Osteoblast (primary cell): ENCODE measurements at regions not wholly inside any gene's neighbourhood (a gene's known extent, or its start where the extent isn't known, plus 50 kb on each side); places are given as distances from the start of the nearest gene placed in this dataset.

ENCODE experiments used
- DNase-seq: peaks from one replicate; pipeline ENCODE4 v3.0.0; 2011; ENCODE audit warnings: low spot score, mixed read lengths; ENCODE audit not compliant: insufficient read length; ENCODE audit errors: missing footprints
- H2AFZ ChIP-seq: 2 replicates; pipeline ENCODE4 v1.6.0; 2011; ENCODE audit warnings: mild to moderate bottlenecking, low read length
- H3K27ac ChIP-seq: 2 replicates; pipeline ENCODE4 v1.5.1; 2011; ENCODE audit warnings: mild to moderate bottlenecking, low read depth, low read length, moderate library complexity
- H3K27me3 ChIP-seq: 2 replicates; pipeline ENCODE4 v1.6.0; 2012; ENCODE audit warnings: mild to moderate bottlenecking, control low read depth, inconsistent platforms, low read length, moderate library complexity; ENCODE audit not compliant: insufficient read depth
- H3K36me3 ChIP-seq: 2 replicates; pipeline ENCODE4 v1.5.1; 2011; ENCODE audit warnings: mild to moderate bottlenecking, low read length, control low read depth, moderate library complexity; ENCODE audit not compliant: insufficient read depth
- H3K4me1 ChIP-seq: 2 replicates; pipeline ENCODE4 v1.5.1; 2011; ENCODE audit warnings: mild to moderate bottlenecking, low read length, control low read depth, moderate library complexity; ENCODE audit not compliant: insufficient read depth
- H3K4me2 ChIP-seq: 2 replicates; pipeline ENCODE4 v1.6.0; 2011; ENCODE audit warnings: mild to moderate bottlenecking, low read length; ENCODE audit not compliant: insufficient read depth
- H3K4me3 ChIP-seq: fragments of 200-600 bp; sonication (generic); 3 replicates; pipeline ENCODE4 v1.5.1; 2012; ENCODE audit warnings: mild to moderate bottlenecking, low read length, inconsistent platforms; ENCODE audit not compliant: insufficient read depth
- H3K79me2 ChIP-seq: 2 replicates; pipeline ENCODE4 v1.6.0; 2012; ENCODE audit warnings: mild to moderate bottlenecking, low read length, control low read depth, inconsistent platforms; ENCODE audit not compliant: insufficient read depth
- H3K9me3 ChIP-seq: 2 replicates; pipeline ENCODE4 v1.5.1; 2011; ENCODE audit warnings: low read depth, low read length, control low read depth
- H4K20me1 ChIP-seq: 2 replicates; pipeline ENCODE4 v1.6.0; 2012; ENCODE audit warnings: mild to moderate bottlenecking, low read length, control low read depth; ENCODE audit not compliant: insufficient read depth
- TF ChIP-seq, protein P1 (sequence below): IDR thresholded peaks from 2 replicates; pipeline ENCODE4 v1.5.1; 2011; ENCODE audit warnings: mild to moderate bottlenecking, low read depth, low read length, moderate library complexity; ENCODE audit errors: extremely low read depth

DNA sequence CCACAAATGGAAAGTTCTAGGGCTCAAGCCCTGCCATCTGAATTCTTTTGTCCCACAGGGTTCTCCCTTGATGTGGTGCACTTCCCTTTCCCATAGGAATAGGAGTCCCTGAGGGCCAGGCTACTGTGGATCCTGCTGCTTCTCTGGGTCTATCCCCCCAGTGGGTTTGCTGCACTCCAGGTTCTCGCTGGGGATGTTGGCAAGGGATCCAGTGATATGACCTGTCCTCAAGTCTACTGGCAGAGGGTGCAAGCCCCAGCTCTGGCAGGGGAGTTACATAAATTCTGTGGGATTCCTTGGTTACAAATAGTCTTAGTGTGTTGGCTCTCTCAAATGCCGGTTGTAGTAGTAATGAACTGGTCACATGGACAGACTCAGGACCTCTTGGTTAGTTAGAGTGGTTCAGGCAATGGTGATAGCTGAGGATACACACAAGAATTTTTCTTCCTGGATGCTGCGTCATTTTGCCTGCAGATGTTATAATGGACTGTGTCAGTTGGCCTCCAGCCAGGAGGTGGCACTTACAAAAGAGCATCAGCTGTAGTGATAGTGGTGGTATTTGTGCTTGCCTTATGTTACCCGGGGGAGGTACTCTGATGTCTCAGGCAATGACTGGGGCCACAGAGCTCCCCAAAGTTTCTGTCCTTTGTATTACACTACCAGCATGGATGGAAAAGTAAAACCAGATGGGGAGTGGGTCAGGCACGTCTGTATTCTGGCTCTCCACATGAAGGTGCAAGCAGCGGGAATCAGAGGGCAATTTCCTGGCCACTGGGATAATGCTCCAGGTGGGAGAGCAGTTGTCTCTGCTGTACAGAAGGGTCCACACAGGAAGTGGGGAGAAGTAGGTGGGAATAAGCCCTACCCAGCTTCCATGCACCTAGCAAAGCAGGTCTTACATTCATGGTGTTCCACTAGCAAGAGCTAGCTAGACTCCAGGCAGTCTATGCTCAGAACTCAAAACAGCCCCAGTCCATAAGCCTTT is 267.9 kb downstream of the SOX11 start:
- TF ChIP-seq, protein P1, sequence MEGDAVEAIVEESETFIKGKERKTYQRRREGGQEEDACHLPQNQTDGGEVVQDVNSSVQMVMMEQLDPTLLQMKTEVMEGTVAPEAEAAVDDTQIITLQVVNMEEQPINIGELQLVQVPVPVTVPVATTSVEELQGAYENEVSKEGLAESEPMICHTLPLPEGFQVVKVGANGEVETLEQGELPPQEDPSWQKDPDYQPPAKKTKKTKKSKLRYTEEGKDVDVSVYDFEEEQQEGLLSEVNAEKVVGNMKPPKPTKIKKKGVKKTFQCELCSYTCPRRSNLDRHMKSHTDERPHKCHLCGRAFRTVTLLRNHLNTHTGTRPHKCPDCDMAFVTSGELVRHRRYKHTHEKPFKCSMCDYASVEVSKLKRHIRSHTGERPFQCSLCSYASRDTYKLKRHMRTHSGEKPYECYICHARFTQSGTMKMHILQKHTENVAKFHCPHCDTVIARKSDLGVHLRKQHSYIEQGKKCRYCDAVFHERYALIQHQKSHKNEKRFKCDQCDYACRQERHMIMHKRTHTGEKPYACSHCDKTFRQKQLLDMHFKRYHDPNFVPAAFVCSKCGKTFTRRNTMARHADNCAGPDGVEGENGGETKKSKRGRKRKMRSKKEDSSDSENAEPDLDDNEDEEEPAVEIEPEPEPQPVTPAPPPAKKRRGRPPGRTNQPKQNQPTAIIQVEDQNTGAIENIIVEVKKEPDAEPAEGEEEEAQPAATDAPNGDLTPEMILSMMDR, result no peak
- Histone ChIP-seq H4K20me1 (no peaks in the 10 kb centered on the region), H3K79me2 (no peaks in the 10 kb centered on the region), H2AFZ (no peak overlapping the region), H3K4me3 (no peak overlapping the region), H3K27me3 (no peaks in the 10 kb centered on the region), H3K27ac (no peak overlapping the region), H3K4me2 (no peak overlapping the region), H3K4me1 (no peaks in the 10 kb centered on the region), H3K36me3 (no peaks in the 10 kb centered on the region), H3K9me3 (no peaks in the 10 kb centered on the region)
- DNase-seq, result no peak

DNA sequence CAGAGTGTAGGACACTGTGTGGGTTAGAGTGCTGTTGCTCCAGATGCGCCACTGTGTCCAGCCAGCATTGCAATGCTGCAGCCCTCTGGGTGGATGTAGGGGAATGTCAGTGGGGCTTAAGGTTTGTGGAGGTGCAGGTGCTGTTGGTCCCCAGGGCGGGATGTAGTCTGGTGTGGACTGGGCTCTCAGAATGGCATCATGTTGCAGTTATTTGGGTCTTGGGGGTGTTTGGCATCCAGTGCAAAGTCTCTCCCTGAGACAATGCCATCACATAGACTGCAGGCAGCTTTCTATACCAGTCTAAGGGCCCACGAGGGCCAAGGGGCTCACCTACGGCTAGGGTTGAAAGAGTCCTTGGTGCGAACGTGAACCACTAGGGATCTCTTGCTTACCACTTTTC is 275.3 kb downstream of the SOX11 start:
- Histone ChIP-seq H3K36me3 (no peaks in the 10 kb centered on the region), H3K4me3 (no peak overlapping the region), H2AFZ (no peak overlapping the region), H4K20me1 (no peaks in the 10 kb centered on the region), H3K4me1 (no peaks in the 10 kb centered on the region), H3K27me3 (no peaks in the 10 kb centered on the region), H3K79me2 (no peaks in the 10 kb centered on the region), H3K4me2 (no peak overlapping the region), H3K27ac (no peak overlapping the region), H3K9me3 (no peaks in the 10 kb centered on the region)
- DNase-seq, result no peak
- TF ChIP-seq, protein P1, result no peak

DNA sequence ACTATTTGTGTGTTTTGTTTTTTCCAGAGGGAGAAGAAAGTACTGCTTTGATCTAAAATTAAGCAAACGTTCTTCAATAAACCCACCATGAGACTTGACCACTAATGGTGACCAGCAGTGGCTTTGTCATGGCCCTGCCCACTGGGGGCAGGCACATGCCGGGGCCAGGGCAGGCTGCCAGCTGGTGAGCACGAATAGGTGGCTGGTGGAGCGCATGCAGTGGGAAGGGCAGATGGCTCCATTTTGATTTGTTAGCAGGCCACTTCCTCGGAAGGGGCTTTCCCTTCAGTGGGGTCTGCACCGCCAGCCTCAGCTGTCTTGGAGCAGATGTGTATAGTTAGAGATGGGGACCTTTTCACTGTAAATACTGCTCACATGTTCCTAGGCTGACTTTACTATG is 277.1 kb downstream of the SOX11 start:
- H2AFZ ChIP-seq, result no peak overlapping the region
- TF ChIP-seq, protein P1, result no peak
- H3K4me3 ChIP-seq, result no peak overlapping the region
- H3K9me3 ChIP-seq, result no peaks in the 10 kb centered on the region
- no peak for DNase-seq
- H3K79me2 ChIP-seq, result no peaks in the 10 kb centered on the region
- no peak overlapping the region for H3K4me2 ChIP-seq
- H4K20me1 ChIP-seq, result no peaks in the 10 kb centered on the region
- H3K36me3 ChIP-seq, result no peaks in the 10 kb centered on the region
- no peak overlapping the region for H3K27ac ChIP-seq
- H3K4me1 ChIP-seq, result no peaks in the 10 kb centered on the region
- no peaks in the 10 kb centered on the region for H3K27me3 ChIP-seq

DNA sequence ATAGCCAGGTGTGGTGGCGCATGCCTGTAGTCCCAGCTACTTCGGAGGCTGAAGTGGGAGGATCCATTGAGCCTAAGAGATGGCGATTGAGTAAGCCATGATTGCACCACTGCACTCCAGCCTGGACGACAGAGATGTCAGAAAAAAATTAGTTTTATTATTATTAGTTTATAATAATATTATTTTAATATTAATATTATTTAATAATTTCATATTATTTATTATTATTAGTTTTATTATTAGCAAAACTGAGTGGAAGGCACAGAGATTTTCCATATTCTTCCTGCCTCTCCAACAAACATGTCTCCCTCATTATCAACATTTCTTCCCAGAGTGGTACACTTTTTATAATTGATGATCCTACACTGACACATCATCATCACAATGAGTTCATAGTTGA is 278.2 kb downstream of the SOX11 start:
- Histone ChIP-seq H2AFZ (no peak overlapping the region), H3K36me3 (no peaks in the 10 kb centered on the region), H3K27ac (no peak overlapping the region), H3K4me3 (no peak overlapping the region), H4K20me1 (no peaks in the 10 kb centered on the region), H3K9me3 (no peaks in the 10 kb centered on the region), H3K4me2 (no peak overlapping the region), H3K27me3 (no peaks in the 10 kb centered on the region), H3K4me1 (no peaks in the 10 kb centered on the region), H3K79me2 (no peaks in the 10 kb centered on the region)
- no peak for DNase-seq
- TF ChIP-seq, protein P1, result no peak
